Left ventricle myocardium inferior (tissue), 1 donor: ENCODE measurements at regions not wholly inside any gene's neighbourhood (a gene's known extent, or its start where the extent isn't known, plus 50 kb on each side); places are given as distances from the start of the nearest gene placed in this dataset.

Experiments used
- DNase-seq: peaks from one replicate; pipeline ENCODE4 v3.0.0-alpha.2; 2020
- H3K27ac ChIP-seq: fragments of 200-600 bp; replicated peaks from 2 replicates; pipeline ENCODE4 v1.8.0; 2021
- H3K27me3 ChIP-seq: fragments of 200-600 bp; 2 replicates; pipeline ENCODE4 v1.8.0; 2021; ENCODE audit warnings: low read depth
- H3K36me3 ChIP-seq: fragments of 200-600 bp; 2 replicates; pipeline ENCODE4 v1.8.0; 2021
- H3K4me1 ChIP-seq: fragments of 200-600 bp; 2 replicates; pipeline ENCODE4 v1.8.0; 2021
- H3K4me3 ChIP-seq: fragments of 200-600 bp; 2 replicates; pipeline ENCODE4 v1.8.0; 2021; ENCODE audit warnings: mild to moderate bottlenecking, moderate library complexity
- H3K9me3 ChIP-seq: fragments of 200-600 bp; replicated peaks from 2 replicates; pipeline ENCODE4 v1.8.0; 2021
- intact Hi-C: fragments of 100-400 bp; cut with micrococcal nuclease; formaldehyde crosslinking; loops from one replicate; pipeline ENCODE4 v1.11.0; 2022
- TF ChIP-seq, protein P1 (sequence below): fragments of 200-600 bp; IDR thresholded peaks from 2 replicates; pipeline ENCODE4 v1.8.0; 2021; ENCODE audit warnings: antibody characterized with exemption, mild to moderate bottlenecking, borderline replicate concordance
- donor health status: DM: no; HTN: yes; CAD: no; lungs with severe emphysema.

DNA sequence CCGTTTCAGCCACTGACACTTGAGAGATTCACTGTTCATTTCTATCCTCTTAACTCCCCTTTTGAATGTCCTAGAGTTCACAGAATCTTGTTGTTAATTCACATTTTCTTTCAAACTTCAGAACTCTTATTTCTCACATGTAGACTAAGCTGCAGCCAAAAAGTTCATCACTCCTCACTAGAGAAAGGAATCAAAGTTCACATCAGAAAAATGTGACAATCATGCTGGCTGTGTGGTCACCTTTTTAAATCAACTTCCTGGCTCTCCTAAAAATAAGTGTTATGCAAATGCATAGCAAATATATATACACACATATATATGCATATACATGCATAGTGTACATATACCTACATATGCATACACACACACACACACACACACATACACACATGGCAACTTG is 123.0 kb downstream of the CBLN4 start:
- DNase-seq, result no peak
- intact Hi-C loops, result no loop called here

DNA sequence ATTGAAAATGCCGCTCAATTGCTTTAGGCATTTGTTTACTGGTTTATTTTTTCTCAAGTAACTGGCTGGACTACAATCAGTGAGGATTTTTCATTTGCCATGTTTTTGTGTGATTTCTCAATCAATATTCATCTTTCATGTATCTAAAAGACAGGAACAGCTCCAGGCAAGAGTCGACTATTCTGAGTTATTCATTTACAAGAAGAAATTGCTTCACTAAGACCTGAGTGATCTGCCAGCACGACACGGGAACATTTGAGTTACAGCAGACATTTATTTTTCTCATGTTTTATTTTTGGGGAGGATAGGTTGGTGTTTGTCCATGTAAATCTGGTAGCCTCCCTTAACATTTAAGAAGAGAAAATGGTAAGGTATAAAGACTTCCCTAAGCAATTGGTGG is 124.1 kb downstream of the CBLN4 start:
- intact Hi-C loops, result no loop called here
- no peak overlapping the region for H3K4me3 ChIP-seq
- DNase-seq, result no peak
- no peaks in the 10 kb centered on the region for H3K4me1 ChIP-seq
- no peaks in the 10 kb centered on the region for H3K36me3 ChIP-seq
- TF ChIP-seq, protein P1, sequence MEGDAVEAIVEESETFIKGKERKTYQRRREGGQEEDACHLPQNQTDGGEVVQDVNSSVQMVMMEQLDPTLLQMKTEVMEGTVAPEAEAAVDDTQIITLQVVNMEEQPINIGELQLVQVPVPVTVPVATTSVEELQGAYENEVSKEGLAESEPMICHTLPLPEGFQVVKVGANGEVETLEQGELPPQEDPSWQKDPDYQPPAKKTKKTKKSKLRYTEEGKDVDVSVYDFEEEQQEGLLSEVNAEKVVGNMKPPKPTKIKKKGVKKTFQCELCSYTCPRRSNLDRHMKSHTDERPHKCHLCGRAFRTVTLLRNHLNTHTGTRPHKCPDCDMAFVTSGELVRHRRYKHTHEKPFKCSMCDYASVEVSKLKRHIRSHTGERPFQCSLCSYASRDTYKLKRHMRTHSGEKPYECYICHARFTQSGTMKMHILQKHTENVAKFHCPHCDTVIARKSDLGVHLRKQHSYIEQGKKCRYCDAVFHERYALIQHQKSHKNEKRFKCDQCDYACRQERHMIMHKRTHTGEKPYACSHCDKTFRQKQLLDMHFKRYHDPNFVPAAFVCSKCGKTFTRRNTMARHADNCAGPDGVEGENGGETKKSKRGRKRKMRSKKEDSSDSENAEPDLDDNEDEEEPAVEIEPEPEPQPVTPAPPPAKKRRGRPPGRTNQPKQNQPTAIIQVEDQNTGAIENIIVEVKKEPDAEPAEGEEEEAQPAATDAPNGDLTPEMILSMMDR, result no peak
- no peaks in the 10 kb centered on the region for H3K27me3 ChIP-seq
- no peaks in the 10 kb centered on the region for H3K9me3 ChIP-seq
- H3K27ac ChIP-seq, result no peak overlapping the region

More for the DNA sequence above, 123.0 kb downstream of the CBLN4 start:
- Histone ChIP-seq H3K27ac (no peak overlapping the region), H3K27me3 (no peaks in the 10 kb centered on the region), H3K4me1 (no peaks in the 10 kb centered on the region), H3K4me3 (no peak overlapping the region), H3K36me3 (no peaks in the 10 kb centered on the region), H3K9me3 (no peaks in the 10 kb centered on the region)
- TF ChIP-seq, protein P1, result no peak

DNA sequence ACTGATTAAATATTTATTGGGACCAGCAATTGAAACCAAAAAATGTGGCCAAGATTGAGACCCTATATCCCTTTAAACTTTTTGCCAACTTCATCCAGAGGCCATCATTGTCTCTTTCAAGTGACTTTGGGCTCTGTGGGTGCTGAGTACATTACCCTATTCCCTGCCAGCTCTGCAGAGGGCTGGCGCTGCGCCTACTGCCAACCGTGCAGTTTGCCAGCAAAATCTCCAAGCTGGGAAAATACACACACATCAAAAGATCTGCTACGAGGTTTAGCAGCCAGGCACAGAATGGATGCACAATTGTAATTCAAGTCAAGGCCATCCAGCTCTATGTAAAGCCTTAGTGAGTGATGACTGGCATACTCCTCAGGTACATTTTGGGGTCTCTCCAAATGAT is 125.0 kb downstream of the CBLN4 start:
- intact Hi-C loops, result no loop called here
- H3K36me3 ChIP-seq, result no peaks in the 10 kb centered on the region
- no peaks in the 10 kb centered on the region for H3K27me3 ChIP-seq
- no peaks in the 10 kb centered on the region for H3K9me3 ChIP-seq
- TF ChIP-seq, protein P1, result no peak
- no peak overlapping the region for H3K27ac ChIP-seq
- no peaks in the 10 kb centered on the region for H3K4me1 ChIP-seq
- no peak overlapping the region for H3K4me3 ChIP-seq
- DNase-seq, result no peak

DNA sequence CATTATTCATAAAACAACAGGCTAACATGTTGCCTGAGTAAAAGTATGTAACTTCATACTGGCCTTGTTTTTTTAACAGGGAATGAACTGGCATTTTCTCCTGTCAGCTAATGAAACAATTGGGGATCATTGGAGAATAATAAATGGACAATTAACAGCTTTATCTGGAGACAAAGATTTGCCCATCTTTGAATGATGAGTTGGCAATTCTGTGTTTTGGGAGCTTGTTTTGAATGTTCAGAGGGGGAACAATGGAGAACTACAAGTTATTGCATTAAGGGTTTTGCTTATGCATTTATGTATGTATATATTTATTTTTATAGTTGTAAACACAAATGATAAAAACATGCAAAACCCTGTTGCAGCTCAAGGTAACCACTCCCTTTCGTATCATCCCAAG is 150.3 kb downstream of the CBLN4 start:
- intact Hi-C loops, result no loop called here
- no peaks in the 10 kb centered on the region for H3K4me1 ChIP-seq
- TF ChIP-seq, protein P1, result no peak
- no peak for DNase-seq
- H3K27ac ChIP-seq, result no peak overlapping the region
- no peaks in the 10 kb centered on the region for H3K27me3 ChIP-seq
- H3K9me3 ChIP-seq, result peaks cover 11% of the 10 kb centered on the region
- no peak overlapping the region for H3K4me3 ChIP-seq
- H3K36me3 ChIP-seq, result no peaks in the 10 kb centered on the region

DNA sequence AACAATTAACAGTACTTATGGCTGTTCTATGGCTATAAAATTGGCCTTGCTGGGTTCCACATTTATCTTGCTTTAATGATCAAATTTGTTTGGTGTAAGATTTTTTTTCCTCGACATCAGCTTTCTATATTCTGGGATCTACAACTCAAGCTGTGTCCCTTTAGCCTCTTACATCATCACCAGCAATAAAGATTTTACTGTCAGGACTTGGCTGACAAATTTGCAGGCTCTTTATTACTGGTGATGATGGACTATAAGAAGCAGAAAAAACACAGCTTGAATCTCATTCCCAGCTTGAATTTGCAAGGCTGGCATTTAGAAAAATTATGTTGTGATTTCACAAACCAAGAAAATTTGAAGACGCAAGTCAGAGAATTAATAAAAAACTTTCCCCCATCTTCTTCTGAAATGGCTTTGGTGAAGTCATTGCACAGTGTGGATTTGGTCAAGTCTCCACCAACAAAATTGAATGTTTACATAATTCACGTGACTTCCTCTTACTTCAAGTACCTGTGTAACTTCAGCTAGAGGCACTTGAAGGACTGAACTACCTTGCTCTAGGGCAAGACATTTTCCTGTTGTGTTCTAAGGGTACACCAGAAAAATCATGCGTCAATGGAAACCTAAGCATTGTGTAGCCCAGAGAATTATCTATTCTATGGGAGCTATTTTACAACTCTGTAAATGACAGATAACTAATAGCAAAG is 175.0 kb downstream of the CBLN4 start:
- H3K4me3 ChIP-seq, result no peak overlapping the region
- intact Hi-C loops, result no loop called here
- H3K36me3 ChIP-seq, result no peaks in the 10 kb centered on the region
- TF ChIP-seq, protein P1, result no peak
- peaks cover 9% of the 10 kb centered on the region for H3K9me3 ChIP-seq
- H3K27ac ChIP-seq, result no peak overlapping the region
- no peak for DNase-seq
- H3K27me3 ChIP-seq, result no peaks in the 10 kb centered on the region
- H3K4me1 ChIP-seq, result no peaks in the 10 kb centered on the region
